GM23338 (cell line): ENCODE measurements at regions not wholly inside any gene's neighbourhood (a gene's known extent, or its start where the extent isn't known, plus 50 kb on each side); places are given as distances from the start of the nearest gene placed in this dataset.

Experiments
- ATAC-seq: fragments of 200-7000 bp; cut with Tn5 transposase; 3 replicates; pipeline ENCODE4 v1.9.1; 2020
- DNase-seq: peaks from one replicate; pipeline ENCODE4 v3.0.0-alpha.2; 2015; ENCODE audit warnings: low spot score
- H2AFZ ChIP-seq: fragments of 200-600 bp; sonication (generic); 2 replicates; pipeline ENCODE4 v1.8.0; 2016; ENCODE audit warnings: antibody characterized with exemption, mild to moderate bottlenecking, moderate library complexity
- H3F3A ChIP-seq: fragments of 200-600 bp; sonication (generic); replicated peaks from 2 replicates; pipeline ENCODE4 v1.8.0; 2017; ENCODE audit warnings: antibody characterized with exemption, mixed run types, low read depth
- H3K27ac ChIP-seq: fragments of 200-600 bp; sonication (generic); 2 replicates; pipeline ENCODE4 v1.6.1; 2016; ENCODE audit warnings: low read depth
- H3K27me3 ChIP-seq: fragments of 200-600 bp; sonication (generic); 2 replicates; pipeline ENCODE4 v1.8.0; 2016; ENCODE audit warnings: mild to moderate bottlenecking, mixed run types, moderate library complexity; ENCODE audit not compliant: insufficient read depth
- H3K36me3 ChIP-seq: fragments of 200-600 bp; sonication (generic); 2 replicates; pipeline ENCODE4 v1.8.0; 2016; ENCODE audit warnings: mild to moderate bottlenecking; ENCODE audit not compliant: insufficient read depth
- H3K4me1 ChIP-seq: fragments of 200-600 bp; sonication (generic); 2 replicates; pipeline ENCODE4 v1.8.0; 2016; ENCODE audit warnings: mild to moderate bottlenecking, moderate library complexity; ENCODE audit not compliant: insufficient read depth
- H3K4me2 ChIP-seq: fragments of 200-600 bp; sonication (generic); 2 replicates; pipeline ENCODE4 v1.7.1; 2017; ENCODE audit warnings: mixed run types
- H3K4me3 ChIP-seq: fragments of 200-600 bp; sonication (generic); 2 replicates; pipeline ENCODE4 v1.6.1; 2016; ENCODE audit warnings: mixed run types
- H3K79me2 ChIP-seq: fragments of 200-600 bp; sonication (generic); replicated peaks from 2 replicates; pipeline ENCODE4 v1.8.0; 2017; ENCODE audit warnings: mild to moderate bottlenecking; ENCODE audit not compliant: insufficient read depth
- H3K9me2 ChIP-seq: fragments of 200-600 bp; sonication (generic); 2 replicates; pipeline ENCODE4 v1.8.0; 2017; ENCODE audit not compliant: insufficient read depth
- H4K20me1 ChIP-seq: fragments of 200-600 bp; sonication (generic); replicated peaks from 2 replicates; pipeline ENCODE4 v1.8.0; 2017; ENCODE audit warnings: mild to moderate bottlenecking; ENCODE audit not compliant: insufficient read depth
- H3K27ac Mint-ChIP-seq: 2 replicates; pipeline ENCODE4 v1.8.0; 2020; ENCODE audit warnings: inconsistent platforms, mild to moderate bottlenecking, moderate library complexity, mixed read lengths
- H3K27me3 Mint-ChIP-seq: 3 replicates; pipeline ENCODE4 v1.8.0; 2022; ENCODE audit warnings: low read depth, mild to moderate bottlenecking, moderate library complexity, mixed read lengths, inconsistent platforms; ENCODE audit not compliant: insufficient read depth, poor library complexity
- H3K36me3 Mint-ChIP-seq: 3 replicates; pipeline ENCODE4 v1.8.0; 2021; ENCODE audit warnings: low read depth, mild to moderate bottlenecking, inconsistent platforms, moderate library complexity, mixed read lengths
- H3K4me1 Mint-ChIP-seq: 3 replicates; pipeline ENCODE4 v1.8.0; 2020; ENCODE audit warnings: mild to moderate bottlenecking, inconsistent platforms, mixed read lengths
- H3K4me3 Mint-ChIP-seq: 3 replicates; pipeline ENCODE4 v1.8.0; 2021; ENCODE audit warnings: moderate library complexity, mild to moderate bottlenecking, inconsistent platforms, mixed read lengths
- H3K9me3 Mint-ChIP-seq: 3 replicates; pipeline ENCODE4 v1.8.0; 2020; ENCODE audit warnings: moderate library complexity, mild to moderate bottlenecking, inconsistent platforms, mixed read lengths
- CREB1 ChIP-seq: fragments of 250-450 bp; sonication (Bioruptor Pico); IDR thresholded peaks from 2 replicates; pipeline ENCODE4 v1.5.0; 2020; ENCODE audit warnings: low read depth, mild to moderate bottlenecking, moderate library complexity
- EZH2 ChIP-seq: fragments of 200-600 bp; sonication (generic); IDR thresholded peaks from one replicate; pipeline ENCODE4 v1.8.0; 2017; ENCODE audit warnings: antibody characterized with exemption, mild to moderate bottlenecking, low read depth; ENCODE audit not compliant: unreplicated experiment
- POLR2AphosphoS5 ChIP-seq: IDR thresholded peaks from 2 replicates; pipeline ENCODE4 v1.6.1; 2016; ENCODE audit warnings: antibody characterized with exemption, low read depth
- ZNF331 ChIP-seq: fragments of 250-450 bp; sonication (Bioruptor Pico); IDR thresholded peaks from 2 replicates; pipeline ENCODE4 v1.5.0; 2020; ENCODE audit warnings: low read depth, mild to moderate bottlenecking, moderate library complexity
- TF ChIP-seq, protein P1 (sequence below): IDR thresholded peaks from one replicate; pipeline ENCODE4 v1.6.1; 2018; ENCODE audit warnings: antibody characterized with exemption; ENCODE audit not compliant: unreplicated experiment
- TF ChIP-seq, protein P2 (sequence below): fragments of 250-450 bp; sonication (Bioruptor Pico); IDR thresholded peaks from 2 replicates; pipeline ENCODE4 v1.5.0; 2020; ENCODE audit warnings: mild to moderate bottlenecking, moderate library complexity

DNA sequence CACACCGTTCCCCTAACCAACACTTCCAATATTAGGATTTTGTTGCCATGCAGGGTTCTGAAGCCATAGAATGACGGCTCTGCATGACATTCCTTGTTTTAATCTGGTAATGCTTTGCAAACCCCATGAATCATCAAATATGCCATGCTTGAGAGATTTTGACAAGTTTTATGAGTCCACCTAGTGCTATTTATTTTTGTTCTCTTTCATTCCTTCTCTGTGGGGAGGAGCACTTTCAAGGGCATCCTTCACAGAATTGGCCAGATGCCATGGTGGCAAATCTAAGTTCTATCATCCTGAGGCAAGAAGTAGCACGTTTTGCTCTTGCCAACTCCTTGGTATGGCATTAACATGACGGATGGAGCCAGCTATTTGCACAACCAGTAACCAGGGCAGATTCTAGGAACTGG, 268.4 kb downstream of the FAM76B start:
- Histone ChIP-seq H3K4me3 (no peak overlapping the region), H2AFZ (peak overlapping the region; percentile 18; the same call in 1 of the 2 replicates), H3F3A (no peaks in the 10 kb centered on the region), H3K79me2 (no peaks in the 10 kb centered on the region), H3K4me2 (no peak overlapping the region), H3K27ac (no peak overlapping the region), H3K9me2 (peaks cover 13% of the 10 kb centered on the region), H3K36me3 (no peaks in the 10 kb centered on the region), H4K20me1 (no peaks in the 10 kb centered on the region), H3K4me1 (no peaks in the 10 kb centered on the region), H3K27me3 (no peaks in the 10 kb centered on the region)
- H3K27ac Mint-ChIP-seq = no peak overlapping the region
- no peak for DNase-seq
- ATAC-seq = no peak
- no peaks in the 10 kb centered on the region for H3K9me3 Mint-ChIP-seq
- H3K4me3 Mint-ChIP-seq = no peak overlapping the region
- H3K36me3 Mint-ChIP-seq = no peaks in the 10 kb centered on the region
- TF ChIP-seq POLR2AphosphoS5 = no peak
- TF ChIP-seq, protein P1, sequence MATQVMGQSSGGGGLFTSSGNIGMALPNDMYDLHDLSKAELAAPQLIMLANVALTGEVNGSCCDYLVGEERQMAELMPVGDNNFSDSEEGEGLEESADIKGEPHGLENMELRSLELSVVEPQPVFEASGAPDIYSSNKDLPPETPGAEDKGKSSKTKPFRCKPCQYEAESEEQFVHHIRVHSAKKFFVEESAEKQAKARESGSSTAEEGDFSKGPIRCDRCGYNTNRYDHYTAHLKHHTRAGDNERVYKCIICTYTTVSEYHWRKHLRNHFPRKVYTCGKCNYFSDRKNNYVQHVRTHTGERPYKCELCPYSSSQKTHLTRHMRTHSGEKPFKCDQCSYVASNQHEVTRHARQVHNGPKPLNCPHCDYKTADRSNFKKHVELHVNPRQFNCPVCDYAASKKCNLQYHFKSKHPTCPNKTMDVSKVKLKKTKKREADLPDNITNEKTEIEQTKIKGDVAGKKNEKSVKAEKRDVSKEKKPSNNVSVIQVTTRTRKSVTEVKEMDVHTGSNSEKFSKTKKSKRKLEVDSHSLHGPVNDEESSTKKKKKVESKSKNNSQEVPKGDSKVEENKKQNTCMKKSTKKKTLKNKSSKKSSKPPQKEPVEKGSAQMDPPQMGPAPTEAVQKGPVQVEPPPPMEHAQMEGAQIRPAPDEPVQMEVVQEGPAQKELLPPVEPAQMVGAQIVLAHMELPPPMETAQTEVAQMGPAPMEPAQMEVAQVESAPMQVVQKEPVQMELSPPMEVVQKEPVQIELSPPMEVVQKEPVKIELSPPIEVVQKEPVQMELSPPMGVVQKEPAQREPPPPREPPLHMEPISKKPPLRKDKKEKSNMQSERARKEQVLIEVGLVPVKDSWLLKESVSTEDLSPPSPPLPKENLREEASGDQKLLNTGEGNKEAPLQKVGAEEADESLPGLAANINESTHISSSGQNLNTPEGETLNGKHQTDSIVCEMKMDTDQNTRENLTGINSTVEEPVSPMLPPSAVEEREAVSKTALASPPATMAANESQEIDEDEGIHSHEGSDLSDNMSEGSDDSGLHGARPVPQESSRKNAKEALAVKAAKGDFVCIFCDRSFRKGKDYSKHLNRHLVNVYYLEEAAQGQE = no peak
- TF ChIP-seq, protein P2, sequence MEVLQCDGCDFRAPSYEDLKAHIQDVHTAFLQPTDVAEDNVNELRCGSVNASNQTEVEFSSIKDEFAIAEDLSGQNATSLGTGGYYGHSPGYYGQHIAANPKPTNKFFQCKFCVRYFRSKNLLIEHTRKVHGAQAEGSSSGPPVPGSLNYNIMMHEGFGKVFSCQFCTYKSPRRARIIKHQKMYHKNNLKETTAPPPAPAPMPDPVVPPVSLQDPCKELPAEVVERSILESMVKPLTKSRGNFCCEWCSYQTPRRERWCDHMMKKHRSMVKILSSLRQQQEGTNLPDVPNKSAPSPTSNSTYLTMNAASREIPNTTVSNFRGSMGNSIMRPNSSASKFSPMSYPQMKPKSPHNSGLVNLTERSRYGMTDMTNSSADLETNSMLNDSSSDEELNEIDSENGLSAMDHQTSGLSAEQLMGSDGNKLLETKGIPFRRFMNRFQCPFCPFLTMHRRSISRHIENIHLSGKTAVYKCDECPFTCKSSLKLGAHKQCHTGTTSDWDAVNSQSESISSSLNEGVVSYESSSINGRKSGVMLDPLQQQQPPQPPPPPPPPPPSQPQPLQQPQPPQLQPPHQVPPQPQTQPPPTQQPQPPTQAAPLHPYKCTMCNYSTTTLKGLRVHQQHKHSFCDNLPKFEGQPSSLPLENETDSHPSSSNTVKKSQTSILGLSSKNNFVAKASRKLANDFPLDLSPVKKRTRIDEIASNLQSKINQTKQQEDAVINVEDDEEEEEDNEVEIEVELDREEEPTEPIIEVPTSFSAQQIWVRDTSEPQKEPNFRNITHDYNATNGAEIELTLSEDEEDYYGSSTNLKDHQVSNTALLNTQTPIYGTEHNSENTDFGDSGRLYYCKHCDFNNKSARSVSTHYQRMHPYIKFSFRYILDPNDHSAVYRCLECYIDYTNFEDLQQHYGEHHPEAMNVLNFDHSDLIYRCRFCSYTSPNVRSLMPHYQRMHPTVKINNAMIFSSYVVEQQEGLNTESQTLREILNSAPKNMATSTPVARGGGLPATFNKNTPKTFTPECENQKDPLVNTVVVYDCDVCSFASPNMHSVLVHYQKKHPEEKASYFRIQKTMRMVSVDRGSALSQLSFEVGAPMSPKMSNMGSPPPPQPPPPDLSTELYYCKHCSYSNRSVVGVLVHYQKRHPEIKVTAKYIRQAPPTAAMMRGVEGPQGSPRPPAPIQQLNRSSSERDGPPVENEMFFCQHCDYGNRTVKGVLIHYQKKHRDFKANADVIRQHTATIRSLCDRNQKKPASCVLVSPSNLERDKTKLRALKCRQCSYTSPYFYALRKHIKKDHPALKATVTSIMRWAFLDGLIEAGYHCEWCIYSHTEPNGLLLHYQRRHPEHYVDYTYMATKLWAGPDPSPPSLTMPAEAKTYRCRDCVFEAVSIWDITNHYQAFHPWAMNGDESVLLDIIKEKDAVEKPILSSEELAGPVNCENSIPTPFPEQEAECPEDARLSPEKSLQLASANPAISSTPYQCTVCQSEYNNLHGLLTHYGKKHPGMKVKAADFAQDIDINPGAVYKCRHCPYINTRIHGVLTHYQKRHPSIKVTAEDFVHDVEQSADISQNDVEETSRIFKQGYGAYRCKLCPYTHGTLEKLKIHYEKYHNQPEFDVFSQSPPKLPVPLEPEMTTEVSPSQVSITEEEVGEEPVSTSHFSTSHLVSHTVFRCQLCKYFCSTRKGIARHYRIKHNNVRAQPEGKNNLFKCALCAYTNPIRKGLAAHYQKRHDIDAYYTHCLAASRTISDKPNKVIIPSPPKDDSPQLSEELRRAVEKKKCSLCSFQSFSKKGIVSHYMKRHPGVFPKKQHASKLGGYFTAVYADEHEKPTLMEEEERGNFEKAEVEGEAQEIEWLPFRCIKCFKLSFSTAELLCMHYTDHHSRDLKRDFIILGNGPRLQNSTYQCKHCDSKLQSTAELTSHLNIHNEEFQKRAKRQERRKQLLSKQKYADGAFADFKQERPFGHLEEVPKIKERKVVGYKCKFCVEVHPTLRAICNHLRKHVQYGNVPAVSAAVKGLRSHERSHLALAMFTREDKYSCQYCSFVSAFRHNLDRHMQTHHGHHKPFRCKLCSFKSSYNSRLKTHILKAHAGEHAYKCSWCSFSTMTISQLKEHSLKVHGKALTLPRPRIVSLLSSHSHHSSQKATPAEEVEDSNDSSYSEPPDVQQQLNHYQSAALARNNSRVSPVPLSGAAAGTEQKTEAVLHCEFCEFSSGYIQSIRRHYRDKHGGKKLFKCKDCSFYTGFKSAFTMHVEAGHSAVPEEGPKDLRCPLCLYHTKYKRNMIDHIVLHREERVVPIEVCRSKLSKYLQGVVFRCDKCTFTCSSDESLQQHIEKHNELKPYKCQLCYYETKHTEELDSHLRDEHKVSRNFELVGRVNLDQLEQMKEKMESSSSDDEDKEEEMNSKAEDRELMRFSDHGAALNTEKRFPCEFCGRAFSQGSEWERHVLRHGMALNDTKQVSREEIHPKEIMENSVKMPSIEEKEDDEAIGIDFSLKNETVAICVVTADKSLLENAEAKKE (CRISPR knock-in tag) = no peak
- TF ChIP-seq EZH2 = no peak
- TF ChIP-seq CREB1 (CRISPR knock-in tag) = no peak
- no peak for TF ChIP-seq ZNF331
- H3K4me1 Mint-ChIP-seq = peaks cover 3% of the 10 kb centered on the region; the same call in 1 of the 3 replicates
- H3K27me3 Mint-ChIP-seq = peaks cover 3% of the 10 kb centered on the region
